PC-3 (cell line): ENCODE measurements at regions not wholly inside any gene's neighbourhood (a gene's known extent, or its start where the extent isn't known, plus 50 kb on each side); places are given as distances from the start of the nearest gene placed in this dataset.
A peak's percentile ranks its signal among the peaks of the same experiment; 100 is the strongest.

ENCODE experiments used
- ATAC-seq: fragments of 200-7000 bp; cut with Tn5 transposase; 2 replicates; pipeline ENCODE4 v1.9.1; 2020; ENCODE audit warnings: mild to moderate bottlenecking, moderate library complexity
- BruUV-seq: library from RNA; stranded (reverse); fragments of 400-500 nt; replicated peaks from 2 replicates; lab custom pipeline; 2021; lab: Mats Ljungman, UMichigan
- CTCF ChIA-PET: fragments of 300-600 bp; sonication (Branson Sonifier 250); formaldehyde crosslinking; loops from one replicate; lab custom pipeline; 2022; ENCODE audit warnings: antibody characterized with exemption; lab: Charles Lee
- POLR2A ChIA-PET: fragments of 300-600 bp; sonication (Branson Sonifier 250); formaldehyde crosslinking; loops from one replicate; lab custom pipeline; 2022; ENCODE audit warnings: antibody characterized with exemption; ENCODE audit not compliant: unreplicated experiment; lab: Charles Lee
- DNase-seq: peaks from one replicate; pipeline ENCODE4 v3.0.0-alpha.2; 2015
- H2AFZ ChIP-seq: fragments of 300-600 bp; sonication (generic); 2 replicates; pipeline ENCODE4 v1.6.0; 2016; ENCODE audit warnings: antibody characterized with exemption, low read length
- H3F3A ChIP-seq: fragments of 300-600 bp; sonication (generic); one replicate; pipeline ENCODE4 v1.6.0; 2017; ENCODE audit warnings: antibody characterized with exemption, low read length, control low read depth, mild to moderate bottlenecking; ENCODE audit not compliant: unreplicated experiment
- H3K27ac ChIP-seq: fragments of 300-600 bp; sonication (generic); 2 replicates; pipeline ENCODE4 v1.5.1; 2016; ENCODE audit warnings: mild to moderate bottlenecking, low read length
- H3K27me3 ChIP-seq: fragments of 300-600 bp; sonication (generic); 2 replicates; pipeline ENCODE4 v1.6.1; 2016; ENCODE audit warnings: low read length, mixed read lengths
- H3K36me3 ChIP-seq: fragments of 300-600 bp; sonication (generic); 2 replicates; pipeline ENCODE4 v1.6.1; 2016; ENCODE audit warnings: low read depth, mixed run types, low read length, mixed read lengths
- H3K4me1 ChIP-seq: fragments of 300-600 bp; sonication (generic); 2 replicates; pipeline ENCODE4 v1.5.1; 2016; ENCODE audit warnings: low read length; ENCODE audit not compliant: insufficient read depth
- H3K4me2 ChIP-seq: fragments of 300-600 bp; sonication (generic); 2 replicates; pipeline ENCODE4 v1.6.0; 2016; ENCODE audit warnings: low read length
- H3K4me3 ChIP-seq: fragments of 300-600 bp; sonication (generic); 2 replicates; pipeline ENCODE4 v1.5.1; 2016; ENCODE audit warnings: mild to moderate bottlenecking, low read length, mixed read lengths
- H3K79me2 ChIP-seq: fragments of 300-600 bp; sonication (generic); 2 replicates; pipeline ENCODE4 v1.6.1; 2017; ENCODE audit warnings: low read length, mixed read lengths
- H3K9ac ChIP-seq: fragments of 300-600 bp; sonication (generic); 2 replicates; pipeline ENCODE4 v1.6.0; 2016; ENCODE audit warnings: mild to moderate bottlenecking, low read length
- H3K9me2 ChIP-seq: fragments of 300-600 bp; sonication (generic); replicated peaks from 2 replicates; pipeline ENCODE4 v1.6.1; 2016; ENCODE audit warnings: mixed run types, low read length, mixed read lengths
- H3K9me3 ChIP-seq: fragments of 300-600 bp; sonication (generic); 2 replicates; pipeline ENCODE4 v1.6.1; 2016; ENCODE audit warnings: low read length, mixed read lengths
- H4K20me1 ChIP-seq: fragments of 300-600 bp; sonication (generic); 2 replicates; pipeline ENCODE4 v1.6.1; 2016; ENCODE audit warnings: low read length, mixed read lengths
- EZH2 ChIP-seq: fragments of 300-600 bp; sonication (generic); IDR thresholded peaks from one replicate; pipeline ENCODE4 v1.6.1; 2017; ENCODE audit warnings: antibody characterized with exemption, mild to moderate bottlenecking, low read length; ENCODE audit not compliant: unreplicated experiment
- EZH2phosphoT487 ChIP-seq: fragments of 300-600 bp; sonication (generic); IDR thresholded peaks from 2 replicates; pipeline ENCODE4 v1.6.1; 2018; ENCODE audit warnings: mild to moderate bottlenecking, antibody characterized with exemption, low read length, borderline replicate concordance
- intact Hi-C: fragments of 100-400 bp; cut with micrococcal nuclease; formaldehyde crosslinking; loops from 2 replicates; pipeline ENCODE4 v1.9.0; 2023
- TF ChIP-seq, protein P1 (sequence below): fragments of 300-600 bp; sonication (generic); conservative IDR thresholded peaks from 2 replicates; pipeline ENCODE4 v1.5.1; 2017; ENCODE audit warnings: antibody characterized with exemption, low read depth, mild to moderate bottlenecking, low read length

DNA sequence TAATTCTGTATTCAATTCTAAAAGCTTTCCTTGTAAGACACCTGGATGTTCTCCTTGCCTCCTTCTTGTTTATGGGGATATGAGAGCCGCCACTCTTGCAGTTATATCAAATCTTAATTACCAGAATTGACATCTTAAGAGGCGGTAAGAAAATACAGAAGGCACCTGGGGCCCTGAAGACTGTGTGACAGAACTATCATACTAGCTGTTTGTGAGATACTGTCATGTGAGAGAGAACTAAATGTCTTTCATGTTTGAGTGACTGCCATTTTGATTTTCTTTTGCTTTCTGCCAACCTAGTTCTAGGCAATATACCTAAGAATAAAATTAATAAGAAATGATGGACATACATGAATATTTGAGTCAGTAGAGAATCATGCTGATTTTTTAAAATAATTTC is 340.2 kb upstream of the SMIM31 start:
- TF ChIP-seq, protein P1, sequence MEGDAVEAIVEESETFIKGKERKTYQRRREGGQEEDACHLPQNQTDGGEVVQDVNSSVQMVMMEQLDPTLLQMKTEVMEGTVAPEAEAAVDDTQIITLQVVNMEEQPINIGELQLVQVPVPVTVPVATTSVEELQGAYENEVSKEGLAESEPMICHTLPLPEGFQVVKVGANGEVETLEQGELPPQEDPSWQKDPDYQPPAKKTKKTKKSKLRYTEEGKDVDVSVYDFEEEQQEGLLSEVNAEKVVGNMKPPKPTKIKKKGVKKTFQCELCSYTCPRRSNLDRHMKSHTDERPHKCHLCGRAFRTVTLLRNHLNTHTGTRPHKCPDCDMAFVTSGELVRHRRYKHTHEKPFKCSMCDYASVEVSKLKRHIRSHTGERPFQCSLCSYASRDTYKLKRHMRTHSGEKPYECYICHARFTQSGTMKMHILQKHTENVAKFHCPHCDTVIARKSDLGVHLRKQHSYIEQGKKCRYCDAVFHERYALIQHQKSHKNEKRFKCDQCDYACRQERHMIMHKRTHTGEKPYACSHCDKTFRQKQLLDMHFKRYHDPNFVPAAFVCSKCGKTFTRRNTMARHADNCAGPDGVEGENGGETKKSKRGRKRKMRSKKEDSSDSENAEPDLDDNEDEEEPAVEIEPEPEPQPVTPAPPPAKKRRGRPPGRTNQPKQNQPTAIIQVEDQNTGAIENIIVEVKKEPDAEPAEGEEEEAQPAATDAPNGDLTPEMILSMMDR = no peak
- TF ChIP-seq EZH2phosphoT487 (no peak), EZH2 (no peak)

DNA sequence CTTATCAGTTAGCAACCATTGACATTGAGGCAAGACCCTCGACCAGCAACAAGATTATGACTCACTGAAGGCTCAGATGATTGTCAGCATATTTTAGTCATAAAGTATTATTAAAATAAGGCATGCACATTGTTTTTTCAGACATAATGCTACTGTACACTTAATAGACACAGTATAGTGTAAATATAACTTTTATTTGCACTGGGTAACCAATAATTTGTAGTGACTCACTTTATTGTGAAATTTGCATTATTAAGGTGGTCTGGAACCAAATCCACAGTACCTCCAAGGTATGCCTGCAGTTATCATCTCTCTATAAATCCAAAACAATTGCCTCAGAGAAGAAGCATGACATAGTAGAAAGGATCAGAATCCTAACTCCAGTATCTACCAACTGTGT is 330.1 kb upstream of the SMIM31 start:
- ATAC-seq (peak; percentile 81), DNase-seq (peak; percentile 73)
- Histone ChIP-seq H3K4me2 (no peak overlapping the region), H3K9me3 (no peaks in the 10 kb centered on the region), H3F3A (no peaks in the 10 kb centered on the region), H3K9me2 (no peaks in the 10 kb centered on the region), H3K36me3 (no peaks in the 10 kb centered on the region), H3K4me1 (peaks cover 18% of the 10 kb centered on the region), H3K79me2 (no peaks in the 10 kb centered on the region), H3K9ac (no peak overlapping the region), H3K27ac (peak overlapping the region; percentile 22; the same call in 1 of the 2 replicates), H3K4me3 (no peak overlapping the region), H2AFZ (no peak overlapping the region), H3K27me3 (no peaks in the 10 kb centered on the region), H4K20me1 (no peaks in the 10 kb centered on the region)
- TF ChIP-seq, protein P1 = no peak
- TF ChIP-seq EZH2 (no peak), EZH2phosphoT487 (no peak)
- BruUV-seq = no TSS peak
- CTCF ChIA-PET = no interaction called here
- POLR2A ChIA-PET = no interaction called here
- intact Hi-C loops = loop anchor here (5.0 kb wide), 1 partner anchor 223 kb away; no protein-coding TSS in a partner anchor

More for the DNA sequence above, 340.2 kb upstream of the SMIM31 start:
- no peaks in the 10 kb centered on the region for H3K9me3 ChIP-seq
- H3K4me2 ChIP-seq = no peak overlapping the region
- no peak overlapping the region for H3K9ac ChIP-seq
- no peaks in the 10 kb centered on the region for H4K20me1 ChIP-seq
- BruUV-seq = no TSS peak
- no peaks in the 10 kb centered on the region for H3F3A ChIP-seq
- intact Hi-C loops = no loop called here
- ChIA-PET CTCF (no interaction called here), POLR2A (no interaction called here)
- ATAC-seq (no peak), DNase-seq (no peak)
- H3K27ac ChIP-seq = no peak overlapping the region
- no peak overlapping the region for H2AFZ ChIP-seq
- no peaks in the 10 kb centered on the region for H3K79me2 ChIP-seq
- H3K4me3 ChIP-seq = no peak overlapping the region
- H3K27me3 ChIP-seq = no peaks in the 10 kb centered on the region
- H3K36me3 ChIP-seq = no peaks in the 10 kb centered on the region
- no peaks in the 10 kb centered on the region for H3K4me1 ChIP-seq
- no peaks in the 10 kb centered on the region for H3K9me2 ChIP-seq

DNA sequence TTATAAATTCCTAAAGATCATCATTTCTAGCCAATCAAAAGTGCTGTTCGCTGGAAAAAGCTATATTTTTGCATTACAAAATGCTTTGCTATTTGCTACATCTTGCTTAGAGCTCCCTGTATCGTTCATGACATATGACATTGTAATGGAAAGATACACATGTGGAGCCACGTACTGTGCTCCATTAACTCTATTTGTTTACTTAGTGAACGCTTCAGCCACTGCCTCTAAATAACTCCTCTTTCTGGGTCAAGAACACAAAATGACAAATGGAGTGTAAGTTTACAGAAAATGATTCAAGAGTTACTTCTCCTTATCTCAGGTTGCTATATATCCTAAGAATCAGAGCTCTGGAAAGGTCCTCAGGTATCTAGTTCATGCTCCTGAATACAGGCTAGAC is 329.1 kb upstream of the SMIM31 start:
- Histone ChIP-seq H3K9me3 (no peaks in the 10 kb centered on the region), H3K4me1 (peaks cover 18% of the 10 kb centered on the region), H3K79me2 (no peaks in the 10 kb centered on the region), H3K36me3 (no peaks in the 10 kb centered on the region), H3K4me3 (no peak overlapping the region), H3K9ac (no peak overlapping the region), H2AFZ (no peak overlapping the region), H3F3A (no peaks in the 10 kb centered on the region), H4K20me1 (no peaks in the 10 kb centered on the region), H3K27ac (0 out of 2 replicates have a peak overlapping the region, but pooled peaks have one; percentile 13), H3K9me2 (no peaks in the 10 kb centered on the region), H3K4me2 (no peak overlapping the region), H3K27me3 (no peaks in the 10 kb centered on the region)
- BruUV-seq = no TSS peak
- intact Hi-C loops = loop anchor here (5.0 kb wide), 1 partner anchor 222 kb away; no protein-coding TSS in a partner anchor
- ChIA-PET CTCF (no interaction called here), POLR2A (no interaction called here)
- DNase-seq = peak; percentile 36
- ATAC-seq = peak; percentile 15; the same call in 1 of the 2 replicates
- no peak for TF ChIP-seq EZH2
- TF ChIP-seq, protein P1 = no peak
- no peak for TF ChIP-seq EZH2phosphoT487
